ENCODE measurements at regions not wholly inside any gene's neighbourhood (a gene's known extent, or its start where the extent isn't known, plus 50 kb on each side); places are given as distances from the start of the nearest gene placed in this dataset.

GRCh38 chr2:12350821-12351220 is 365.9 kb upstream of the TRIB2 start:
- Histone ChIP-seq H3K4me3 (ENCODE audit: low read depth in 1 of 2, low read length in 2 of 2) (no peak overlapping the region), H4K20me1 (ENCODE audit: insufficient read depth, low read length) (no peaks in the 10 kb centered on the region), H3K36me3 (ENCODE audit: insufficient read depth, low read length) (no peaks in the 10 kb centered on the region), H3K27ac (ENCODE audit: low read length) (no peak overlapping the region), H3K79me2 (ENCODE audit: insufficient read depth, low read length) (no peaks in the 10 kb centered on the region), H3K27me3 (ENCODE audit: insufficient read depth, low read length, poor library complexity) (no peaks in the 10 kb centered on the region), H3K9ac (ENCODE audit: low read depth, low read length) (no peak overlapping the region), H3K4me2 (ENCODE audit: insufficient read depth, low read length) (no peak overlapping the region), H3K9me3 (ENCODE audit: insufficient read depth, low read length, severe bottlenecking) (no peaks in the 10 kb centered on the region), H2AFZ (ENCODE audit: low read depth, low read length) (no peak overlapping the region), H3K4me1 (ENCODE audit: insufficient read depth, low read length) (no peaks in the 10 kb centered on the region)
- no peak for DNase-seq
- ATAC-seq (ENCODE audit: insufficient read depth, low read depth) = no peak
- TF ChIP-seq CTCF (IDR thresholded peaks at IDR 0.05; ENCODE audit: borderline replicate concordance, extremely low read depth, low read length, poor library complexity, severe bottlenecking) = no peak
- no peak for TF ChIP-seq EZH2 (IDR thresholded peaks at IDR 0.05; ENCODE audit: borderline replicate concordance, low read depth, low read length, severe bottlenecking)

DNA sequence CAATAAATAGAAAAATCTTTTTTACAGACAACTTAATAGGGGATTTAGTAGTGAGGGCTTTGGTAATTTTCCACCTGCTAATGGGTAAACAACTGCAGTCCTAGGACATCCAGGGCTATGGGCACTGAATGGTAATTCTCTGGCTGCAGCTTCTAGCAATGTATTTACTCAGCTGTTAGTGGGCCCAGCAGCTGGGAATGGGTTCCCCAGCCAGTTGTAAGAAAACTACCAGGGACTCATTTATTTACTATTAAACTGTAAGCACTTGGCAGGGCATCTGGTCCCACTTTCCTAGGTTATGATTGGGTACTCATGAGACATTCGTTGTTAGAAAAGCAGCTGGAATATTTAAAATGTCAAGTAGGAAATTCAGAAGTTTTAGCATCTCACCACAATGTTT is 363.8 kb upstream of the TRIB2 start:
- ATAC-seq (ENCODE audit: insufficient read depth, low read depth) (no peak), DNase-seq (no peak)
- no peak overlapping the region for H3K4me2 ChIP-seq (ENCODE audit: insufficient read depth, low read length)
- H3K79me2 ChIP-seq (ENCODE audit: insufficient read depth, low read length) = no peaks in the 10 kb centered on the region
- H3K4me1 ChIP-seq (ENCODE audit: insufficient read depth, low read length) = no peaks in the 10 kb centered on the region
- no peak for TF ChIP-seq EZH2 (IDR thresholded peaks at IDR 0.05; ENCODE audit: borderline replicate concordance, low read depth, low read length, severe bottlenecking)
- no peak for TF ChIP-seq CTCF (IDR thresholded peaks at IDR 0.05; ENCODE audit: borderline replicate concordance, extremely low read depth, low read length, poor library complexity, severe bottlenecking)
- no peaks in the 10 kb centered on the region for H3K36me3 ChIP-seq (ENCODE audit: insufficient read depth, low read length)
- no peaks in the 10 kb centered on the region for H4K20me1 ChIP-seq (ENCODE audit: insufficient read depth, low read length)
- H3K27ac ChIP-seq (ENCODE audit: low read length) = no peak overlapping the region
- H3K9ac ChIP-seq (ENCODE audit: low read depth, low read length) = no peak overlapping the region
- H3K27me3 ChIP-seq (ENCODE audit: insufficient read depth, low read length, poor library complexity) = no peaks in the 10 kb centered on the region
- no peaks in the 10 kb centered on the region for H3K9me3 ChIP-seq (ENCODE audit: insufficient read depth, low read length, severe bottlenecking)
- H2AFZ ChIP-seq (ENCODE audit: low read depth, low read length) = no peak overlapping the region
- H3K4me3 ChIP-seq (ENCODE audit: low read depth in 1 of 2, low read length in 2 of 2) = no peak overlapping the region

- H3K27me3 ChIP-seq (ENCODE audit: insufficient read depth, low read length, poor library complexity) = no peaks in the 10 kb centered on the region
- no peak overlapping the region for H3K4me3 ChIP-seq (ENCODE audit: low read depth in 1 of 2, low read length in 2 of 2)
- H3K36me3 ChIP-seq (ENCODE audit: insufficient read depth, low read length) = no peaks in the 10 kb centered on the region
- H3K4me2 ChIP-seq (ENCODE audit: insufficient read depth, low read length) = no peak overlapping the region
- no peaks in the 10 kb centered on the region for H3K79me2 ChIP-seq (ENCODE audit: insufficient read depth, low read length)
- no peak for DNase-seq
- H3K9me3 ChIP-seq (ENCODE audit: insufficient read depth, low read length, severe bottlenecking) = peaks cover under 1% of the 10 kb centered on the region
- no peak for TF ChIP-seq EZH2 (IDR thresholded peaks at IDR 0.05; ENCODE audit: borderline replicate concordance, low read depth, low read length, severe bottlenecking)
- no peak for TF ChIP-seq CTCF (IDR thresholded peaks at IDR 0.05; ENCODE audit: borderline replicate concordance, extremely low read depth, low read length, poor library complexity, severe bottlenecking)
- ATAC-seq (ENCODE audit: insufficient read depth, low read depth) = no peak
- H4K20me1 ChIP-seq (ENCODE audit: insufficient read depth, low read length) = no peaks in the 10 kb centered on the region
- no peak overlapping the region for H2AFZ ChIP-seq (ENCODE audit: low read depth, low read length)
- no peak overlapping the region for H3K27ac ChIP-seq (ENCODE audit: low read length)
- no peaks in the 10 kb centered on the region for H3K4me1 ChIP-seq (ENCODE audit: insufficient read depth, low read length)
- H3K9ac ChIP-seq (ENCODE audit: low read depth, low read length) = no peak overlapping the region
Measured at GRCh38 chr2:12361506-12361905, 355.2 kb upstream of the TRIB2 start.

GRCh38 chr2:12363138-12363537 is 353.6 kb upstream of the TRIB2 start:
- Histone ChIP-seq H3K4me1 (ENCODE audit: insufficient read depth, low read length) (no peaks in the 10 kb centered on the region), H3K27ac (ENCODE audit: low read length) (no peak overlapping the region), H3K9ac (ENCODE audit: low read depth, low read length) (no peak overlapping the region), H3K27me3 (ENCODE audit: insufficient read depth, low read length, poor library complexity) (no peaks in the 10 kb centered on the region), H4K20me1 (ENCODE audit: insufficient read depth, low read length) (no peaks in the 10 kb centered on the region), H3K36me3 (ENCODE audit: insufficient read depth, low read length) (no peaks in the 10 kb centered on the region), H2AFZ (ENCODE audit: low read depth, low read length) (no peak overlapping the region), H3K79me2 (ENCODE audit: insufficient read depth, low read length) (no peaks in the 10 kb centered on the region), H3K4me2 (ENCODE audit: insufficient read depth, low read length) (no peak overlapping the region), H3K4me3 (ENCODE audit: low read depth in 1 of 2, low read length in 2 of 2) (no peak overlapping the region), H3K9me3 (ENCODE audit: insufficient read depth, low read length, severe bottlenecking) (peaks cover 3% of the 10 kb centered on the region)
- DNase-seq = no peak
- no peak for ATAC-seq (ENCODE audit: insufficient read depth, low read depth)
- no peak for TF ChIP-seq EZH2 (IDR thresholded peaks at IDR 0.05; ENCODE audit: borderline replicate concordance, low read depth, low read length, severe bottlenecking)
- TF ChIP-seq CTCF (IDR thresholded peaks at IDR 0.05; ENCODE audit: borderline replicate concordance, extremely low read depth, low read length, poor library complexity, severe bottlenecking) = no peak
